Neural progenitor cell (in vitro differentiated cells): ENCODE measurements at regions not wholly inside any gene's neighbourhood (a gene's known extent, or its start where the extent isn't known, plus 50 kb on each side); places are given as distances from the start of the nearest gene placed in this dataset.

Experiments used
- DNase-seq: peaks from one replicate; pipeline ENCODE4 v3.0.0-alpha.2; 2016; ENCODE audit warnings: low spot score
- H2AFZ ChIP-seq: fragments of 200-600 bp; sonication (generic); replicated peaks from 2 replicates; pipeline ENCODE4 v1.6.1; 2016; ENCODE audit warnings: antibody characterized with exemption
- H3F3A ChIP-seq: fragments of 200-600 bp; sonication (generic); 2 replicates; pipeline ENCODE4 v1.6.1; 2016; ENCODE audit warnings: antibody characterized with exemption, low read depth
- H3K27ac ChIP-seq: fragments of 200-600 bp; sonication (generic); 2 replicates; pipeline ENCODE4 v1.5.1; 2016; ENCODE audit warnings: mild to moderate bottlenecking
- H3K27me3 ChIP-seq: fragments of 200-600 bp; sonication (generic); 2 replicates; pipeline ENCODE4 v1.6.1; 2016; ENCODE audit warnings: mild to moderate bottlenecking, moderate library complexity
- H3K36me3 ChIP-seq: fragments of 200-600 bp; sonication (generic); 2 replicates; pipeline ENCODE4 v1.5.1; 2016
- H3K4me1 ChIP-seq: fragments of 200-600 bp; sonication (generic); 2 replicates; pipeline ENCODE4 v1.6.1; 2016; ENCODE audit warnings: mixed run types
- H3K4me2 ChIP-seq: fragments of 200-600 bp; sonication (generic); 2 replicates; pipeline ENCODE4 v1.6.1; 2016
- H3K4me3 ChIP-seq: fragments of 200-600 bp; sonication (generic); 2 replicates; pipeline ENCODE4 v1.5.1; 2016
- H3K79me2 ChIP-seq: fragments of 200-600 bp; sonication (generic); 2 replicates; pipeline ENCODE4 v1.6.1; 2016; ENCODE audit warnings: low read depth
- H3K9ac ChIP-seq: fragments of 200-600 bp; sonication (generic); 2 replicates; pipeline ENCODE4 v1.6.1; 2016
- H3K9me3 ChIP-seq: fragments of 200-600 bp; sonication (generic); 2 replicates; pipeline ENCODE4 v1.5.1; 2016; ENCODE audit warnings: low read depth
- H4K20me1 ChIP-seq: fragments of 200-600 bp; sonication (generic); 2 replicates; pipeline ENCODE4 v1.6.1; 2016; ENCODE audit warnings: low read depth
- H3K27ac Mint-ChIP-seq: 3 replicates; pipeline ENCODE4 v1.8.0; 2021; ENCODE audit warnings: mixed read lengths
- H3K27me3 Mint-ChIP-seq: 2 replicates; pipeline ENCODE4 v1.8.0; 2022; ENCODE audit warnings: low read depth, mild to moderate bottlenecking, inconsistent platforms, moderate library complexity, mixed read lengths; ENCODE audit not compliant: insufficient read depth
- H3K36me3 Mint-ChIP-seq: 3 replicates; pipeline ENCODE4 v1.8.0; 2021; ENCODE audit warnings: mixed read lengths
- H3K4me1 Mint-ChIP-seq: 3 replicates; pipeline ENCODE4 v1.8.0; 2021; ENCODE audit warnings: mixed read lengths
- H3K4me3 Mint-ChIP-seq: 3 replicates; pipeline ENCODE4 v1.8.0; 2021; ENCODE audit warnings: mild to moderate bottlenecking, moderate library complexity, mixed read lengths
- H3K9me3 Mint-ChIP-seq: 3 replicates; pipeline ENCODE4 v1.8.0; 2020; ENCODE audit warnings: mixed read lengths
- EZH2 ChIP-seq: fragments of 200-600 bp; sonication (generic); IDR thresholded peaks from 2 replicates; pipeline ENCODE4 v1.6.1; 2017; ENCODE audit warnings: antibody characterized with exemption, mild to moderate bottlenecking, moderate library complexity
- EZH2phosphoT487 ChIP-seq: fragments of 200-600 bp; sonication (generic); IDR thresholded peaks from 2 replicates; pipeline ENCODE4 v1.6.1; 2017; ENCODE audit warnings: antibody characterized with exemption
- TF ChIP-seq, protein P1 (sequence below): fragments of 200-600 bp; sonication (generic); IDR thresholded peaks from 2 replicates; pipeline ENCODE4 v1.5.1; 2017; ENCODE audit warnings: antibody characterized with exemption, mild to moderate bottlenecking

DNA sequence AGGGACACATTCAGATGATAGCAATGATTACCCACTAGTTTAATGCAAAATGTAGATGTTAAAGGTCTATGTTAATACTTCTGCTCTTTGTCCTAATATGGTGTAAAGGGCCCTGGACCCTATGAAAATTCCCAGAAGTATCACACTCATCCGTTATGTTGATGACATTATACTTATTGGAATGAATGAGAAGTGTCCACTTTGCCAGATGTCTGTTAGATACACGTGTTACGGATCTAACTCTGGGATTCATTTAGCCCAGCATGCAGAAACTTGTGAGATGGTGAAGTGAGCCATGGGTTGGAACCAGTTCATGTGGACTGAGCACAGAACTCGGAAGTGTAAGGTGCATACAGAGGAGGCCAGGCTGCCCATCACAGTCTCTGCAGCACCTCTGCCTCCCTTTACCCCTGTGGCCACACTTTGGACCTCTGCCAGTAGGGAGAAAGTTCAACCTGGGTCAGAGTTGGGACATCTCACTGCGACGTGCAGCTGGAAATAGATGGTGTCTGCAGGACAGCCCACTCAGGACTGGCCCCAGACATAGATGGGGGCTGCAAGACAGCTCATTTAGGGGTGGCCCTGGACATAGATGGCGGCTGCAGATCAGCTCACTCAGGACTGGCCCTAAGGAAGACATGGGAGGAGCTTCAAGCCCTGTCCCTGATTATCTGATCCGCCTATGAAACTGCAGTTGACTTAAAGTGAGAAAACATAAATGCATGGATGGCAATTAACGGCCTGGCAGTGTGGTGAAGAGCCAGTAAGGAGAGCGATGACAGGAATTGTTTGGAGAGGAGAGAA, 71.2 kb upstream of the THBS2 start:
- H3F3A ChIP-seq: no peaks in the 10 kb centered on the region
- no peaks in the 10 kb centered on the region for H3K27me3 ChIP-seq
- no peak overlapping the region for H3K9ac ChIP-seq
- H3K9me3 Mint-ChIP-seq: no peaks in the 10 kb centered on the region
- H3K4me2 ChIP-seq: no peak overlapping the region
- H3K27ac Mint-ChIP-seq: no peak overlapping the region
- H4K20me1 ChIP-seq: no peaks in the 10 kb centered on the region
- no peak overlapping the region for H3K27ac ChIP-seq
- no peaks in the 10 kb centered on the region for H3K36me3 Mint-ChIP-seq
- no peak for DNase-seq
- no peak overlapping the region for H2AFZ ChIP-seq
- no peaks in the 10 kb centered on the region for H3K36me3 ChIP-seq
- peaks cover 3% of the 10 kb centered on the region for H3K27me3 Mint-ChIP-seq
- H3K9me3 ChIP-seq: no peaks in the 10 kb centered on the region
- no peak overlapping the region for H3K4me3 Mint-ChIP-seq
- no peaks in the 10 kb centered on the region for H3K4me1 Mint-ChIP-seq
- no peaks in the 10 kb centered on the region for H3K4me1 ChIP-seq
- H3K79me2 ChIP-seq: no peaks in the 10 kb centered on the region
- no peak overlapping the region for H3K4me3 ChIP-seq
- TF ChIP-seq EZH2phosphoT487 (no peak), EZH2 (no peak)
- TF ChIP-seq, protein P1, sequence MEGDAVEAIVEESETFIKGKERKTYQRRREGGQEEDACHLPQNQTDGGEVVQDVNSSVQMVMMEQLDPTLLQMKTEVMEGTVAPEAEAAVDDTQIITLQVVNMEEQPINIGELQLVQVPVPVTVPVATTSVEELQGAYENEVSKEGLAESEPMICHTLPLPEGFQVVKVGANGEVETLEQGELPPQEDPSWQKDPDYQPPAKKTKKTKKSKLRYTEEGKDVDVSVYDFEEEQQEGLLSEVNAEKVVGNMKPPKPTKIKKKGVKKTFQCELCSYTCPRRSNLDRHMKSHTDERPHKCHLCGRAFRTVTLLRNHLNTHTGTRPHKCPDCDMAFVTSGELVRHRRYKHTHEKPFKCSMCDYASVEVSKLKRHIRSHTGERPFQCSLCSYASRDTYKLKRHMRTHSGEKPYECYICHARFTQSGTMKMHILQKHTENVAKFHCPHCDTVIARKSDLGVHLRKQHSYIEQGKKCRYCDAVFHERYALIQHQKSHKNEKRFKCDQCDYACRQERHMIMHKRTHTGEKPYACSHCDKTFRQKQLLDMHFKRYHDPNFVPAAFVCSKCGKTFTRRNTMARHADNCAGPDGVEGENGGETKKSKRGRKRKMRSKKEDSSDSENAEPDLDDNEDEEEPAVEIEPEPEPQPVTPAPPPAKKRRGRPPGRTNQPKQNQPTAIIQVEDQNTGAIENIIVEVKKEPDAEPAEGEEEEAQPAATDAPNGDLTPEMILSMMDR: no peak

DNA sequence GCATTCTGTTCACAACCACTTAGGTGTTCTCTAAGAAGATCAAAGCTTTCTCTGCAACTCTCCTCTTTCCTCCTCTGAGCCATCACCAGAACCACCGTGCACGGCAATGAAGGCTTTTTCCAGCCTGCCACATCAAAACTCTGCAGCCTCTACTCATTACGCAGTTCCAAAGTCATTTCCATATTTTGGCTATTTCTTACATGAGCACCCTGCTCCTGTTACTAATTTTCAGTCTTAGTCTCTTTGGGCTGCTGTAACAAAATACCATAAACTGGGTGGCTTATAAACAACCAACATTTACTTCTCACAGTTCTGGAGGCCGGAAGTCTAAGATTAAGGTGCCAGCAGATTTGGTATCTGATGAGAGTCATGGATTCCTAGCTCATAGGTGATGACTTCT, 70.4 kb upstream of the THBS2 start:
- Histone ChIP-seq H3K4me2 (no peak overlapping the region), H3F3A (no peaks in the 10 kb centered on the region), H3K4me3 (no peak overlapping the region), H3K4me1 (no peaks in the 10 kb centered on the region), H3K27ac (no peak overlapping the region), H2AFZ (no peak overlapping the region), H4K20me1 (no peaks in the 10 kb centered on the region), H3K27me3 (no peaks in the 10 kb centered on the region), H3K9me3 (no peaks in the 10 kb centered on the region), H3K36me3 (no peaks in the 10 kb centered on the region), H3K9ac (no peak overlapping the region), H3K79me2 (no peaks in the 10 kb centered on the region)
- Mint-ChIP-seq H3K4me3 (no peak overlapping the region), H3K27me3 (peaks cover 3% of the 10 kb centered on the region), H3K27ac (no peak overlapping the region), H3K9me3 (no peaks in the 10 kb centered on the region), H3K36me3 (no peaks in the 10 kb centered on the region), H3K4me1 (no peaks in the 10 kb centered on the region)
- no peak for TF ChIP-seq EZH2phosphoT487
- TF ChIP-seq, protein P1: no peak
- TF ChIP-seq EZH2: no peak
- DNase-seq: no peak

DNA sequence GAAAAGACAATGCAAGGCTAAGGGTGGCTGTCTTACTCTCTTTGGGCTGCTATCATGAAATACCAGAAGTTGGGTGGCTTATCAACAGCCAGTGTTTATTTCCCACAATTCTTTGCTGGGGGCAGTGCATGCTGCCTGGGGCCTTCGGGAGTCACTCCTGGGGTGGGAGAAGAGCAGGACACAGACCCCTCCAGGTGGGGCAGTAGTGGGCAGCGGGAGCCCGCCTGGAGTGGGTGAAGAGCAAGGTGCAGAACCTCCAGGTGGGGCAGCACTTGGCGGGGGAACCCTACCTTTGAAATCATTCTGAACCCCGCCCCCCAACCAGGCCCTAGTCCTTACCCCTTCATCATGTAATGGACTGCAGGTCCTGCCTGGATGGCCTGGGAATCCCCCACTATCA, 69.6 kb upstream of the THBS2 start:
- no peak for DNase-seq
- Histone ChIP-seq H3K9me3 (no peaks in the 10 kb centered on the region), H4K20me1 (no peaks in the 10 kb centered on the region), H3K4me3 (no peak overlapping the region), H2AFZ (no peak overlapping the region), H3K27ac (no peak overlapping the region), H3K36me3 (no peaks in the 10 kb centered on the region), H3K27me3 (no peaks in the 10 kb centered on the region), H3K4me2 (no peak overlapping the region), H3K9ac (no peak overlapping the region), H3F3A (no peaks in the 10 kb centered on the region), H3K79me2 (no peaks in the 10 kb centered on the region), H3K4me1 (no peaks in the 10 kb centered on the region)
- no peak overlapping the region for H3K27ac Mint-ChIP-seq
- no peak overlapping the region for H3K4me3 Mint-ChIP-seq
- H3K4me1 Mint-ChIP-seq: no peaks in the 10 kb centered on the region
- no peak for TF ChIP-seq EZH2
- TF ChIP-seq EZH2phosphoT487: no peak
- TF ChIP-seq, protein P1: no peak
- no peaks in the 10 kb centered on the region for H3K9me3 Mint-ChIP-seq
- peaks cover 3% of the 10 kb centered on the region for H3K27me3 Mint-ChIP-seq
- no peaks in the 10 kb centered on the region for H3K36me3 Mint-ChIP-seq
